Kidney (tissue), 13 donors: ENCODE measurements at regions not wholly inside any gene's neighbourhood (a gene's known extent, or its start where the extent isn't known, plus 50 kb on each side); places are given as distances from the start of the nearest gene placed in this dataset.

ENCODE experiments used
- DNase-seq, 5 donors: peaks; one replicate each; pipeline ENCODE4 v3.0.0-alpha.2; 2013 to 2020
- FAIRE-seq: peaks from 2 replicates; lab custom pipeline; 2012; peaks lifted over from hg19 to GRCh38; lab: Jason Lieb, UNC
- H3K27ac ChIP-seq, 2 donors: one replicate each; pipeline ENCODE4 v1.7.0; 2013; ENCODE audit warnings: low read depth in 2 of 2, low read length in 2 of 2, inconsistent platforms in 1 of 2
- H3K27me3 ChIP-seq: one replicate; pipeline ENCODE4 v1.7.1; 2013; ENCODE audit warnings: low read length, inconsistent platforms; ENCODE audit not compliant: control insufficient read depth, insufficient read depth
- H3K36me3 ChIP-seq, 3 donors: one replicate each; pipeline versions ENCODE4 v1.7.0 to v1.7.1; 2013; ENCODE audit warnings: low read length in 3 of 3, control low read depth in 1 of 3, inconsistent platforms in 1 of 3; ENCODE audit not compliant: insufficient read depth in 3 of 3, control insufficient read depth in 2 of 3
- H3K4me1 ChIP-seq, 3 donors: one replicate each; pipeline versions ENCODE4 v1.7.0 to v1.7.1; 2013; ENCODE audit warnings: low read length in 3 of 3, inconsistent platforms in 1 of 3, low read depth in 1 of 3; ENCODE audit not compliant: control insufficient read depth in 2 of 3, insufficient read depth in 2 of 3
- H3K4me3 ChIP-seq, 3 donors: one replicate each; pipeline versions ENCODE4 v1.7.0 to v1.8.1; 2013; ENCODE audit warnings: low read length in 3 of 3, control low read depth in 1 of 3, inconsistent platforms in 1 of 3
- H3K9ac ChIP-seq, 3 donors: one replicate each; pipeline versions ENCODE4 v1.7.0 to v1.7.1; 2013; ENCODE audit warnings: low read length in 3 of 3, control low read depth in 1 of 3, inconsistent platforms in 1 of 3
- H3K9me3 ChIP-seq, 3 donors: one replicate each; pipeline versions ENCODE4 v1.7.0 to v1.7.1; 2013; ENCODE audit warnings: low read length in 3 of 3, control low read depth in 1 of 3, inconsistent platforms in 1 of 3; ENCODE audit not compliant: control insufficient read depth in 2 of 3, insufficient read depth in 1 of 3
- intact Hi-C: fragments of 100-400 bp; cut with DNase I; formaldehyde crosslinking; loops from one replicate; pipeline ENCODE4 v1.11.1; 2022
- TF ChIP-seq, protein P1 (sequence below): IDR thresholded peaks from 3 replicates; pipeline ENCODE4 v1.5.1; 2012; ENCODE audit warnings: mild to moderate bottlenecking, moderate library complexity, borderline replicate concordance; ENCODE audit not compliant: insufficient read depth; ENCODE audit errors: extremely low read depth
- donor health status: control.
- donor health status: control.
- donor health status: control.
- donor health status: control.
- donor health status: control.
- donor health status: DM: yes; HTN: yes; CAD: no.
- donor health status: Normal renal cell carcinoma (clear cell type).

DNA sequence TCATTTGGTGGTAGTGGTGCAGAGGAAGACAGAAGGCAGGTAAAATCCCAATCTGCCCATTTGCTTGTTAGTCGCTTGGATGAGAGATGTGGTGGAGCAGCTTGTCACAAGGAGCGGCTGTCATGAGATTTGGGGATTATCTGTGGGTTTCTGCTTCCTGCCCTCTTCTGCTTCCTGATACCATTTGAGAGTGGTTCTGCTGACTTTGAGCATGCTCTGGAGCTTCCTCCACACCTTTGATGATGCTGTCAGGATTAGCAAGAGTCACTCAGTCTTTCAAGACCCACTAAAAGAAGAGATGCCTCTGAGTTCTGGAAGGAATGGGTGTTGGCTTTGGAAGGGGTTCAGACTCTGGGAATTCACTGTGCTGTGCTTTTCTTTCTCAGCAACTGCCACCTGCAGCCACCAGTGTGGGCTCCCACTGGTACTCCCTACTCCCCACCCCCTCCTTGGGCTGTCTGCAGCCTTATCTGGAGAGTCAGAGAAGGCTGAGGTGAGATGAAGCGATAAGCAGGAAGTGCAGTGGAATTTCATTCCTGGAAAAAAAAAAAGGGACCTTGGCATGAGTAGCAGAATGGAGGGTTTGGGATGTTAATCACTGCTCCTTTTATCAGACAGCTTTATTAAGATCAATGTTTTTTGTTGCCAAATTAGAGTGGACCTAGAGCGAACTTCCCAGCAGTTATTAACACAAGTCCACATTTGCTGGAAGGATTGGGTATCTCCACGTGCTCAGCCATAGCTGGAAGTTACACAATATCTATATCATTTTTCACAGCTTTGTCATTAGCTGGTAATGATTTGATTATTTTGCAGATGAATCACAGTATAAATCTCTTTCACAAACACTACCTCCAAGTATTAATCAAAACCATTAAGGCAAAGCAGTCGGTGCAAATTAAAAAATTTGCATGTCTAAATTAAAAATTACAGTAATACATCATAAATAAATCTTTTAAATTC, 233.0 kb upstream of the SATB1 start:
- DNase-seq (peak in 2 of 5 donors; percentile 5 to 9), FAIRE-seq (no peak)
- intact Hi-C loops, result no loop called here
- Histone ChIP-seq H3K9ac (no peak overlapping the region), H3K9me3 (no peaks in the 10 kb centered on the region), H3K4me3 (no peak overlapping the region), H3K27ac (no peak overlapping the region), H3K36me3 (no peaks in the 10 kb centered on the region), H3K4me1 (no peaks in the 10 kb centered on the region), H3K27me3 (no peaks in the 10 kb centered on the region)
- TF ChIP-seq, protein P1, sequence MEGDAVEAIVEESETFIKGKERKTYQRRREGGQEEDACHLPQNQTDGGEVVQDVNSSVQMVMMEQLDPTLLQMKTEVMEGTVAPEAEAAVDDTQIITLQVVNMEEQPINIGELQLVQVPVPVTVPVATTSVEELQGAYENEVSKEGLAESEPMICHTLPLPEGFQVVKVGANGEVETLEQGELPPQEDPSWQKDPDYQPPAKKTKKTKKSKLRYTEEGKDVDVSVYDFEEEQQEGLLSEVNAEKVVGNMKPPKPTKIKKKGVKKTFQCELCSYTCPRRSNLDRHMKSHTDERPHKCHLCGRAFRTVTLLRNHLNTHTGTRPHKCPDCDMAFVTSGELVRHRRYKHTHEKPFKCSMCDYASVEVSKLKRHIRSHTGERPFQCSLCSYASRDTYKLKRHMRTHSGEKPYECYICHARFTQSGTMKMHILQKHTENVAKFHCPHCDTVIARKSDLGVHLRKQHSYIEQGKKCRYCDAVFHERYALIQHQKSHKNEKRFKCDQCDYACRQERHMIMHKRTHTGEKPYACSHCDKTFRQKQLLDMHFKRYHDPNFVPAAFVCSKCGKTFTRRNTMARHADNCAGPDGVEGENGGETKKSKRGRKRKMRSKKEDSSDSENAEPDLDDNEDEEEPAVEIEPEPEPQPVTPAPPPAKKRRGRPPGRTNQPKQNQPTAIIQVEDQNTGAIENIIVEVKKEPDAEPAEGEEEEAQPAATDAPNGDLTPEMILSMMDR, result no peak

DNA sequence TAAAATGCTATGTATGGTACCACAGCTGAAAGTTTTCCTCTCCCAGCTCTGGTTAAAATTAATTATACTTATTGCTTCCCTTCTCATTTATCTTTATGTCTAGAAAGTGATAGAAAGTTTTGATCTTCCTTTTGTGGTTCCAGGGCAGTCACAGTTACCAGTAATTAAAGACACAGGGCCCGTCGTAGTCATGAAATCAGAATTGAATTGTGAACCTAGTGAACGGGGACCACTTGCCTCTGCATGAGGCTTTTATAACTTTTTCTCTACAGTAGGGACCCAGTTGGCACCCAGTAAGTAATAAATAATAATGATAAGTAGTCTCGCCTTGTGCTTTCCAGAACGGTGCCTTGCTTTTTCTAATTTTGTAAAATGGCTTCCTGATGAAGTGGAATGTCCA, 231.7 kb upstream of the SATB1 start:
- no peaks in the 10 kb centered on the region for H3K9me3 ChIP-seq
- H3K4me1 ChIP-seq, result no peaks in the 10 kb centered on the region
- TF ChIP-seq, protein P1, result no peak
- no peaks in the 10 kb centered on the region for H3K27me3 ChIP-seq
- intact Hi-C loops, result no loop called here
- H3K9ac ChIP-seq, result no peak overlapping the region
- DNase-seq (no peak), FAIRE-seq (no peak)
- H3K27ac ChIP-seq, result no peak overlapping the region
- no peak overlapping the region for H3K4me3 ChIP-seq
- H3K36me3 ChIP-seq, result no peaks in the 10 kb centered on the region

DNA sequence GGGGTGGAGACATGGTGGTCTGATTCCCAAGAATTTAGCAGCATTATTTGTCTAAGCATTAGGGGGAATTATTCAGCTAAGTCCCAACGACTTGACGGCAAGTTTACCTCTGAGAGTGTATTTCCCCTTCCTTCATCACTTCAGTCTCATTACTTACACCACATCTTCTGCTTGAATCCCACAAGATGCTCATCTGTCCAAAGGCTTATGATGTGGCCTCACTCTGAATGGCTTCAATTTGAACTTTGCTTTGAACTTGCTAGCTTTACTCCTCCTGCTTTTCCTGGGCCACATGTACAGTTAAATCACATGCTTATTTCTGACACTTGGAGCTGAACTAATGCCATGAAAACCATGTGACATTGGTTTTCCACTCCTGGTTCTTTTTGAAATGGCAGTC, 231.3 kb upstream of the SATB1 start:
- H3K9me3 ChIP-seq, result no peaks in the 10 kb centered on the region
- no peak overlapping the region for H3K4me3 ChIP-seq
- no peaks in the 10 kb centered on the region for H3K4me1 ChIP-seq
- no peaks in the 10 kb centered on the region for H3K36me3 ChIP-seq
- H3K27ac ChIP-seq, result no peak overlapping the region
- no peak for DNase-seq
- intact Hi-C loops, result no loop called here
- H3K27me3 ChIP-seq, result no peaks in the 10 kb centered on the region
- TF ChIP-seq, protein P1, result no peak
- no peak for FAIRE-seq
- no peak overlapping the region for H3K9ac ChIP-seq
